GM23338 (cell line): ENCODE measurements at regions not wholly inside any gene's neighbourhood (a gene's known extent, or its start where the extent isn't known, plus 50 kb on each side); places are given as distances from the start of the nearest gene placed in this dataset.
A peak's percentile ranks its signal among the peaks of the same experiment; 100 is the strongest.

Experiments
- ATAC-seq: fragments of 200-7000 bp; cut with Tn5 transposase; 3 replicates; pipeline ENCODE4 v1.9.1; 2020
- DNase-seq: peaks from one replicate; pipeline ENCODE4 v3.0.0-alpha.2; 2015; ENCODE audit warnings: low spot score
- H2AFZ ChIP-seq: fragments of 200-600 bp; sonication (generic); 2 replicates; pipeline ENCODE4 v1.8.0; 2016; ENCODE audit warnings: antibody characterized with exemption, mild to moderate bottlenecking, moderate library complexity
- H3F3A ChIP-seq: fragments of 200-600 bp; sonication (generic); replicated peaks from 2 replicates; pipeline ENCODE4 v1.8.0; 2017; ENCODE audit warnings: antibody characterized with exemption, mixed run types, low read depth
- H3K27ac ChIP-seq: fragments of 200-600 bp; sonication (generic); 2 replicates; pipeline ENCODE4 v1.6.1; 2016; ENCODE audit warnings: low read depth
- H3K27me3 ChIP-seq: fragments of 200-600 bp; sonication (generic); 2 replicates; pipeline ENCODE4 v1.8.0; 2016; ENCODE audit warnings: mild to moderate bottlenecking, mixed run types, moderate library complexity; ENCODE audit not compliant: insufficient read depth
- H3K36me3 ChIP-seq: fragments of 200-600 bp; sonication (generic); 2 replicates; pipeline ENCODE4 v1.8.0; 2016; ENCODE audit warnings: mild to moderate bottlenecking; ENCODE audit not compliant: insufficient read depth
- H3K4me1 ChIP-seq: fragments of 200-600 bp; sonication (generic); 2 replicates; pipeline ENCODE4 v1.8.0; 2016; ENCODE audit warnings: mild to moderate bottlenecking, moderate library complexity; ENCODE audit not compliant: insufficient read depth
- H3K4me2 ChIP-seq: fragments of 200-600 bp; sonication (generic); 2 replicates; pipeline ENCODE4 v1.7.1; 2017; ENCODE audit warnings: mixed run types
- H3K4me3 ChIP-seq: fragments of 200-600 bp; sonication (generic); 2 replicates; pipeline ENCODE4 v1.6.1; 2016; ENCODE audit warnings: mixed run types
- H3K79me2 ChIP-seq: fragments of 200-600 bp; sonication (generic); replicated peaks from 2 replicates; pipeline ENCODE4 v1.8.0; 2017; ENCODE audit warnings: mild to moderate bottlenecking; ENCODE audit not compliant: insufficient read depth
- H3K9me2 ChIP-seq: fragments of 200-600 bp; sonication (generic); 2 replicates; pipeline ENCODE4 v1.8.0; 2017; ENCODE audit not compliant: insufficient read depth
- H4K20me1 ChIP-seq: fragments of 200-600 bp; sonication (generic); replicated peaks from 2 replicates; pipeline ENCODE4 v1.8.0; 2017; ENCODE audit warnings: mild to moderate bottlenecking; ENCODE audit not compliant: insufficient read depth
- H3K27ac Mint-ChIP-seq: 2 replicates; pipeline ENCODE4 v1.8.0; 2020; ENCODE audit warnings: inconsistent platforms, mild to moderate bottlenecking, moderate library complexity, mixed read lengths
- H3K27me3 Mint-ChIP-seq: 3 replicates; pipeline ENCODE4 v1.8.0; 2022; ENCODE audit warnings: low read depth, mild to moderate bottlenecking, moderate library complexity, mixed read lengths, inconsistent platforms; ENCODE audit not compliant: insufficient read depth, poor library complexity
- H3K36me3 Mint-ChIP-seq: 3 replicates; pipeline ENCODE4 v1.8.0; 2021; ENCODE audit warnings: low read depth, mild to moderate bottlenecking, inconsistent platforms, moderate library complexity, mixed read lengths
- H3K4me1 Mint-ChIP-seq: 3 replicates; pipeline ENCODE4 v1.8.0; 2020; ENCODE audit warnings: mild to moderate bottlenecking, inconsistent platforms, mixed read lengths
- H3K4me3 Mint-ChIP-seq: 3 replicates; pipeline ENCODE4 v1.8.0; 2021; ENCODE audit warnings: moderate library complexity, mild to moderate bottlenecking, inconsistent platforms, mixed read lengths
- H3K9me3 Mint-ChIP-seq: 3 replicates; pipeline ENCODE4 v1.8.0; 2020; ENCODE audit warnings: moderate library complexity, mild to moderate bottlenecking, inconsistent platforms, mixed read lengths
- EZH2 ChIP-seq: fragments of 200-600 bp; sonication (generic); IDR thresholded peaks from one replicate; pipeline ENCODE4 v1.8.0; 2017; ENCODE audit warnings: antibody characterized with exemption, mild to moderate bottlenecking, low read depth; ENCODE audit not compliant: unreplicated experiment
- REST ChIP-seq: IDR thresholded peaks from one replicate; pipeline ENCODE4 v1.6.1; 2018; ENCODE audit warnings: antibody characterized with exemption; ENCODE audit not compliant: unreplicated experiment
- ZNF114 ChIP-seq: fragments of 250-450 bp; sonication (Bioruptor Pico); IDR thresholded peaks from 2 replicates; pipeline ENCODE4 v1.5.0; 2020; ENCODE audit warnings: mild to moderate bottlenecking, moderate library complexity
- ZNF331 ChIP-seq: fragments of 250-450 bp; sonication (Bioruptor Pico); IDR thresholded peaks from 2 replicates; pipeline ENCODE4 v1.5.0; 2020; ENCODE audit warnings: low read depth, mild to moderate bottlenecking, moderate library complexity
- ZNF462 ChIP-seq: fragments of 250-450 bp; sonication (Bioruptor Pico); IDR thresholded peaks from 2 replicates; pipeline ENCODE4 v1.5.0; 2020; ENCODE audit warnings: mild to moderate bottlenecking, moderate library complexity

- TF ChIP-seq REST (no peak), ZNF114 (no peak), ZNF462 (CRISPR knock-in tag) (no peak)
Observed at GRCh38 chr2:64914247-64914646, 75.0 kb upstream of the SLC1A4 start (continued).

GRCh38 chr2:64914735-64915509, 74.3 kb upstream of the SLC1A4 start:
- H3K4me2 ChIP-seq: 0 out of 2 replicates have a peak overlapping the region, but pooled peaks have one; percentile 8
- Mint-ChIP-seq H3K4me1 (peaks cover 46% of the 10 kb centered on the region), H3K27ac (no peak overlapping the region; the same call in 1 of the 2 replicates), H3K9me3 (peaks cover 15% of the 10 kb centered on the region; the same call in 1 of the 3 replicates), H3K4me3 (no peak overlapping the region), H3K27me3 (peaks cover 14% of the 10 kb centered on the region), H3K36me3 (no peaks in the 10 kb centered on the region)
- no peaks in the 10 kb centered on the region for H3K36me3 ChIP-seq
- no peaks in the 10 kb centered on the region for H3K79me2 ChIP-seq
- DNase-seq (no peak), ATAC-seq (no peak)
- H3K27me3 ChIP-seq: peaks cover 5% of the 10 kb centered on the region
- H3K4me3 ChIP-seq: no peak overlapping the region
- H2AFZ ChIP-seq: peak overlapping the region; percentile 16; the same call in 1 of the 2 replicates
- no peaks in the 10 kb centered on the region for H3K9me2 ChIP-seq
- H4K20me1 ChIP-seq: no peaks in the 10 kb centered on the region
- H3F3A ChIP-seq: no peaks in the 10 kb centered on the region
- H3K4me1 ChIP-seq: peaks cover 25% of the 10 kb centered on the region
- no peak overlapping the region for H3K27ac ChIP-seq
- TF ChIP-seq ZNF331 (CRISPR knock-in tag) (no peak), EZH2 (no peak)
